AG09319 (cell line): ENCODE measurements at regions not wholly inside any gene's neighbourhood (a gene's known extent, or its start where the extent isn't known, plus 50 kb on each side); places are given as distances from the start of the nearest gene placed in this dataset.

Experiments used
- DNase-seq: peaks from one replicate; pipeline ENCODE4 v3.0.0-alpha.2; 2010; ENCODE audit warnings: low read depth; ENCODE audit errors: extremely low read depth
- CTCF ChIP-seq: IDR thresholded peaks from 2 replicates; pipeline ENCODE4 v1.5.1; 2011; ENCODE audit warnings: low read depth, mild to moderate bottlenecking, inconsistent platforms, low read length, moderate library complexity

- no peak for TF ChIP-seq CTCF
- DNase-seq, result no peak
Measured at GRCh38 chr14:43937001-43937400, 570.1 kb downstream of the FSCB start.

DNA sequence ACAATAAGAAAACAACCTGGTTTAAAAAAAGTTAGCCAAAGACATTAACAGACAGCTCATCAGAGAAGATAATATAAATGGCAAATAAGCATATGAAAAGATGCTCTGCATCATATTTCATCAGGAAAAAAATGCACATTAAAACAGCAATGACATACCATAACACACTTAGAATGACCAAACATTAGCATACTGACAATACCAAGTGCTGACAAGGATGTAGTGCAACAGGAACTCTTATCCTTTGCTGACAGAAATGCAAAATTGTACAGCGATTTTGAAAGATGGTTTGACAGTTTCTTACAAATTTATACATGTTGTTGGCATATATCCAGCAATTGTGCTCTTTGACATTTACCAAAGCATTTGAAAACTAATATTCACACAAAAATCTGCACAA is 573.0 kb downstream of the FSCB start:
- no peak for DNase-seq
- no peak for TF ChIP-seq CTCF

DNA sequence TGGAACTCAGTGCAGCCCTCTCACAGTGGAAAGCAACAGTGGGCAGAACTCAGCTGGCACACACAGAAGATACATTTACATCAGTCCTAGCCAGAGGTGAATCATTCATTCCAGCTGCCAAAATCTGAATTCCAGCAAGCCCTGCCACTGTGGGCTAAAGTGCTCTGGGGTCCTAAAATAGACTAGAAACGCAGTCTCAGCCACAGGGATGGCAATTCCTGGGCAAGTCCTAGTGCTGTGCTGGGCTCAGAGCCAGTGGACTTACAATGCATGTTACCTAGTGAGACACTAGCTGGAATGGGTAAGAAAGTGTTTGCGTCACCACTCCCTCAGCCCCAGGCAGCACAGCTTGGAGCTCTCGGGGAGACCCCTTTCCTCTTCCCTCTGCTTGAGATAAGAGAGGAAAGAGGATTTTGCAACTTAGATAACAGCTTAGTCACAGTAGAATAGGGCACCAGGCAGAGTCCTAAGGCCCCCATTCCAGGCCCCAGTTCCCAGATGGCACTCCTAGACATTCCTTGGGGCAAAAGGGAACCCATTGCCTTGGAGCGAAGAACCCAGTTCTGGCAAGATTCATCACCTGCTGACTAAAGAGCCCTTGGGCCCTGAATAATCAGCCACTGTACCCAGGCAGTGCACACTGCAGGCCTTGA is 592.9 kb downstream of the FSCB start:
- DNase-seq, result no peak
- TF ChIP-seq CTCF, result no peak

GRCh38 chr14:43903209-43903608 is 603.9 kb downstream of the FSCB start:
- no peak for TF ChIP-seq CTCF
- DNase-seq, result no peak

DNA sequence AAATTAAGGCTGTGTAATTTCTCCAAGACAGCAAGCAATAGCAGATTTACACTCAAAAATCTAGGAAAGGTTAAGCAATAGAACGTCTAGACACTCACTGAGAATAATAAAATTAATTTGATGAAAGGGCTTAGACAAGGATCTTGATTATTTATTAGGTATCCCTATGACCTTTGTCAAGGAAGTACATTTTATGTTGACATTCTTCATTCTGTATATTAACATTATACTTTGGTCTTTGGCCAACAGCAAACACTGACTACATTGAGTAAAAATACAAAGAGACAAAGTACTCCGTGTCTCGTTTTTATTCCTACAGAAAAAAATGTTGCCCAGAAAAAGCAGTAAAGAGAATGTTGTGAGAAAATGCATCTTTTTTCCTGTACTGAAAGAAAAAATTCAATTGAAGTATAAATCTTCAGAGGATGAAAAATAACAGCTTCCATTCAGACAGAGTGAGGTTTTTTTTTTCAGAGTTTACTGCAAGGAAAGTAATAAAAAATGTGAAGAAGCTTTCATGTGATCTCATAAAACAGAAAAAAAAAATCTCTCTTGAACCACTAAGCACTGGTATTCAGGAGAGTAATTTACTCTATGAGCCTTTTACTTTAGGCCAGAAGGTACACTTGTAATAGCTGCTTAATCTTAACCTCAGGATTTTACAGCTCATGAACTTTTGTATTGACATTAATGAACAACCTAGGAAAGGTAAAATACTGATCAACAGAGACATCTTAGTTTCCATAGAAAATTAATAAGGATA is 605.0 kb downstream of the FSCB start:
- no peak for DNase-seq
- no peak for TF ChIP-seq CTCF

DNA sequence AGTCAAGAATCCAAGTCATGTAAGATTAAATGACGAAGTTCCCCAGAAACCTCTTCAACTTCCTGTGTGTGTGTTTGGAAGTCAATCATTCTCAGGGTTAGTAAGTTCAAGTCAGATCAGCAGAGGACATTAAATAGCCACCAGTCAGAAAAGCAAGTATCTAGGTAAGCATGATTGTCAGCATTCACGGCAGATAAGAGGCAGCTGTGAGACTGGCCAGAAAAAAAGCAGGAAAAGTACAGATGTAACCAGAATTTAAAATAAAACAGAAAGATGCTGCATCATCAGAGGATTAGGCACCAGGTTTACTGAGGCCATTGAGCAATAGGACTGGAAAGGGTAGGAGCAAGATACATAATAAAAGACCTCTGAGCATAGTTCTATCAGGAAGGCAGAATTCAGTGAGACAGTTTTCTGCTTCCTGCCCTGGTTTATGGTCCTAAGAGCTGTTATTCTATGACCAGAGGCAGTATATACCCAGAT is 606.9 kb downstream of the FSCB start:
- no peak for DNase-seq
- no peak for TF ChIP-seq CTCF

DNA sequence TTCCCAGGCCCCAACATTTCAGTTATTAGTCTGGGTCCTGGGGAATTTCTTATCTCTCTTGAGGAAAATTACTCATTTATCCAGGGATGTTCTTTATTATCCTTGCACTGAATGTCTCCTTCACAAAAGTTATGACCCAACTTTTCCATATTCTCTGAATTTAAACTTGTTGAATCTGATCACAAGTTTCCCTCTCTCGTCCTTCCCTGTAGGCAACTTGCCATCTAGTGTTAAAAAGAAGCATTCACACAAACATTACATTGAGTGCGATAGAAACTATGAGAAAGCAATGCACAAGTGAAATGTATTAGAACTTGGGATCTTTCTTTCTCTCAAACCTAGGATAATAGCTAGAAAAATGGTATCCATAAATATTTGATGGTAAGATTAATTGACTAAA is 608.4 kb downstream of the FSCB start:
- no peak for DNase-seq
- TF ChIP-seq CTCF, result no peak
